ENCODE measurements at regions not wholly inside any gene's neighbourhood (a gene's known extent, or its start where the extent isn't known, plus 50 kb on each side); places are given as distances from the start of the nearest gene placed in this dataset.
"Not testable (repeated sequence)": the region's sequence is repeated elsewhere in the genome, so short reads cannot be mapped to it uniquely, and the experiment has no call there.

DNA sequence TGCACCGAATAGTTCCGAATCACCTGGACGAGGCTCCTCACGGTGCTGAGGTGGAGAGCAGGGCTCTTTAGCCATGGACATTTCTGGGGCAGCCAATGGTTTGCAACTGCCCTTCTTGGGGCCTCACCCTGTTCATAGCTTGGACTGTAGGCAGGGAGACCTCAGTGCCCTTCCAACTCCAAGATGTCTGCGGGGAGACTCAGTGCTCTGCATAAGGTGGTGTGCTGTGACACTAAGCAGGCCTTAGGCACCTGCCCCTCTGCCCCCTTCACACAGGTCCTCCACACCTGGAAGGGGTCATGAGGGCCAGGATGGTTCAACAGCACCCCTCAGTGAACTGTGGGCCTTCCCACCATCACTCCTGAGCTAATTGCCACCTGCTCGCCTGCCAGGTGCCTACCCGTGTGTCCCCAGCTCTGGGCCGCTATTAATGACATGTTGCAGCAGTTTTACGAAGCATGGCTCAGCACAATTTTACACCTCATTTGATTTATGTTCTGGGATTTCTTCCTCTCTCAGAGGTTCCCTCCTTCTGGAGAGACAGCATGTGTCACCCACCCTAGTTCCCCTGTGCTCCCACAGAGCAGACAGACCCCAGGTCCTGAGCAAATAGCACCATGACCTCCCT is 101.2 kb upstream of the SMAD3 start:
- no peak for TF ChIP-seq CTCF (IDR thresholded peaks at IDR 0.05; ENCODE audit: control insufficient read depth, insufficient read depth, low read depth, low read length, missing control alignments)
- no peak for DNase-seq (ENCODE audit: low read depth)
- H3K4me3 ChIP-seq (ENCODE audit: control insufficient read depth, low read depth, low read length), result no peak overlapping the region

DNA sequence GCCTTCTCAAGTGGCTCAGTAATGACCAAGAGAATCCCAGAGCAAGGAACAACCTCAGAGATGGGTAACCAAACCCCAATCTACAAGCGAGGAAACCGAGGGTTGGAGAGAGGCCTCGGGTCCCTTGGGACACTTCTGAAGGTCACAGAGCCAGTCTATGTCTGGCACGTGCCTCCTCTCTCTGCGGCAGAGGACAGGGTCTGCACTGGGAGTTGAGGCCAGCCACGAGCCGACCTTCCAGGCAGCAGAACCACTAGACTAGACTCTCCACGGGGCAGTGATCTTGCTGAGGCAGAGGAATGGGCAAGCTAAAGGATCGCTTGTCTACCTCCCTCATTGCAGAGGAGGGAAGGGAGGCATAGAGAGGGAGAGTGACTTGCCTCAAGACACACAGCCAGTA is 100.6 kb upstream of the SMAD3 start:
- TF ChIP-seq CTCF (IDR thresholded peaks at IDR 0.05; ENCODE audit: control insufficient read depth, insufficient read depth, low read depth, low read length, missing control alignments), result no peak
- DNase-seq (ENCODE audit: low read depth), result no peak
- no peak overlapping the region for H3K4me3 ChIP-seq (ENCODE audit: control insufficient read depth, low read depth, low read length)

GRCh38 chr15:66965201-66965900 is 100.1 kb upstream of the SMAD3 start:
- no peak for TF ChIP-seq CTCF (IDR thresholded peaks at IDR 0.05; ENCODE audit: control insufficient read depth, insufficient read depth, low read depth, low read length, missing control alignments)
- no peak overlapping the region for H3K4me3 ChIP-seq (ENCODE audit: control insufficient read depth, low read depth, low read length)
- no peak for DNase-seq (ENCODE audit: low read depth)

- no peak overlapping the region for H3K4me3 ChIP-seq (ENCODE audit: control insufficient read depth, low read depth, low read length)
- peak; percentile 11 for TF ChIP-seq CTCF (IDR thresholded peaks at IDR 0.05; ENCODE audit: control insufficient read depth, insufficient read depth, low read depth, low read length, missing control alignments)
- DNase-seq (ENCODE audit: low read depth), result no peak
Observed at GRCh38 chr15:66966256-66966655, 99.1 kb upstream of the SMAD3 start.

GRCh38 chr15:66968806-66969596 is 96.4 kb upstream of the SMAD3 start:
- no peak for TF ChIP-seq CTCF (IDR thresholded peaks at IDR 0.05; ENCODE audit: control insufficient read depth, insufficient read depth, low read depth, low read length, missing control alignments)
- no peak overlapping the region for H3K4me3 ChIP-seq (ENCODE audit: control insufficient read depth, low read depth, low read length)
- no peak for DNase-seq (ENCODE audit: low read depth)

DNA sequence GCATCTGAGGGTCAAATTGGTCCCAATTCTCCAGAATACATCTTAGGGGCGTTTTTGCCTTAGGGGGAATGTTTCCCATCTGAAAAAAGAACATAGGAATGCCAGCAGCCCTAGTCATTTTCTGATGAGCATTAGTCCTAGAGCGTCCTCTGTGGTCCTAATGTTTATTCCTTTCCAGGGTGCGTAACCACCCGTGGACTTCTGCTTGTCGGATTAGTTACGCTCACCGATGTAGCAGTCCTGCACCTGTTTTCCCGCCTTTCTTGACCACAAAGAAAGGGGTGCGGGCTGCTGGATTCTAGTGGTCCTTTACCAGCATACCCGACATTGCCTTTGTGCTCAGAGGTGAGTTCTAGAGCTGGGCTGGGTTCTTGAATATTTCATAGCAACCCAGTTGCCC is 91.3 kb upstream of the SMAD3 start:
- not testable (repeated sequence) for H3K4me3 ChIP-seq (ENCODE audit: control insufficient read depth, low read depth, low read length)

DNA sequence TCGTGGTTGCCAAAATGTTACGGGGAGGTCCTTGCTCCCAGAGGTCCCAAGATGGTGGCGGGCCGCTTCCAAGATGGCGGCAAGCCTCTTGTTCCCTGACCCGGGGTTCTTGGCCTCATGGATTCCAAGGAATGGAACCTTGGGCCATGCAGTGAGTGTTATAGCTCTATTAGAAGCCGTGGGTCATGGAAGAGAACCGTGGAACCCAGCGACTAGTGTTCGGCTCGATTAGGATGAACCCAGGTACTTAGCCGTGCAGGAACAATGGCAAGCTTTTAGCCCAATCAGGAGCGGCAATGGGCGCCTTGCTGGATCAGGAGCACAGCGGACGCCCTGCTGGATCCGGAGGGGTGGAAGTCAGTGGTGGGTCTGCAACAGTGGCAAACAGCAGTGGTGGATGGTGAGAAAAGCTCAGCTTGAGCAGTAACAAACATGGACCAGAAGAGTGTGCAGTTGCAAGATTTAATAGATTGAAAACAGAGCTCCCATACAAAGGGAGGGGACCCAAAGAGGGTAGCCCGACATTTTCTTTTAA is 89.2 kb upstream of the SMAD3 start:
- DNase-seq (ENCODE audit: low read depth); H3K4me3 ChIP-seq (ENCODE audit: control insufficient read depth, low read depth, low read length): not testable (repeated sequence)

More for the DNA sequence above, 91.3 kb upstream of the SMAD3 start:
- DNase-seq (ENCODE audit: low read depth), result not testable (repeated sequence)

DNA sequence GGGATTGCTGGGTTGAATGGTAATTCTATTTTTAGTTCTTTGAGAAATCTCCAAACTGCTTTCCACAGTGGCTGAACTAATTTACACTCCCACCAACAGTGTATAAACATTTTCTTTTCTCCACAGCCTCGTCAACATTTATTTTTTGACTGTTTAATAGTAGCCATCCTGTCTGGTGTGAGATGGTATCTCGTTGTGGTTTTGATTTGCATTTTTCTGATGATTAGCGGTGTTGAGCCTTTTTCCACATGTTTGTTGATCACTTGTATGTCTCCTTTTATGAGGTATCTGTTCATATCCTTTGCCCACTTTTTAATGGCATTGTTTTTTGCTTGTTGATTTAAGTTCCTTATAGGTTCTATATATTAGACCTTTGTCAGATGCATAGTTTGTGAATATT is 85.1 kb upstream of the SMAD3 start:
- H3K4me3 ChIP-seq (ENCODE audit: control insufficient read depth, low read depth, low read length); DNase-seq (ENCODE audit: low read depth): not testable (repeated sequence)
